Caco-2 (cell line): ENCODE measurements at regions not wholly inside any gene's neighbourhood (a gene's known extent, or its start where the extent isn't known, plus 50 kb on each side); places are given as distances from the start of the nearest gene placed in this dataset.
A peak's percentile ranks its signal among the peaks of the same experiment; 100 is the strongest.

Experiments used
- BruUV-seq: library from RNA; stranded (reverse); fragments of 400-500 nt; replicated peaks from 2 replicates; lab custom pipeline; 2021; lab: Mats Ljungman, UMichigan
- CTCF ChIA-PET: fragments of 300-600 bp; sonication (Branson Sonifier 250); formaldehyde crosslinking; loops from one replicate; lab custom pipeline; 2022; ENCODE audit warnings: antibody characterized with exemption; lab: Charles Lee
- POLR2A ChIA-PET: fragments of 300-600 bp; sonication (Branson Sonifier 250); formaldehyde crosslinking; loops from one replicate; lab custom pipeline; 2022; ENCODE audit warnings: antibody characterized with exemption; lab: Charles Lee
- DNase-seq, 2 experiments: peaks; one replicate each; pipeline versions ENCODE4 v3.0.0 to v3.0.0-alpha.2; 2020 to 2022
- H3K27me3 ChIP-seq: replicated peaks from 2 replicates; pipeline ENCODE4 v1.6.0; 2011; ENCODE audit warnings: low read length; ENCODE audit not compliant: control insufficient read depth, insufficient read depth
- H3K36me3 ChIP-seq: 2 replicates; pipeline ENCODE4 v1.5.1; 2011; ENCODE audit warnings: low read length; ENCODE audit not compliant: control insufficient read depth, insufficient read depth
- H3K4me1 ChIP-seq: fragments of 250-450 bp; sonication (Bioruptor Pico); 2 replicates; pipeline ENCODE4 v1.5.1; 2020; ENCODE audit warnings: mild to moderate bottlenecking
- H3K4me3 ChIP-seq: 2 replicates; pipeline ENCODE4 v1.5.1; 2011; ENCODE audit warnings: low read depth, mild to moderate bottlenecking, control low read depth, low read length
- H3K9me3 ChIP-seq: fragments of 250-450 bp; sonication (Bioruptor Pico); 2 replicates; pipeline ENCODE4 v1.5.1; 2020; ENCODE audit warnings: mild to moderate bottlenecking, moderate library complexity
- H3K27ac Mint-ChIP-seq: one replicate; pipeline ENCODE4 v1.8.0; 2022; ENCODE audit warnings: mixed read lengths; ENCODE audit not compliant: unreplicated experiment
- H3K27me3 Mint-ChIP-seq: one replicate; pipeline ENCODE4 v1.8.0; 2022; ENCODE audit warnings: mixed read lengths; ENCODE audit not compliant: insufficient read depth, unreplicated experiment
- H3K36me3 Mint-ChIP-seq: one replicate; pipeline ENCODE4 v1.8.0; 2022; ENCODE audit warnings: mild to moderate bottlenecking, mixed read lengths; ENCODE audit not compliant: insufficient read depth, unreplicated experiment
- H3K4me1 Mint-ChIP-seq: one replicate; pipeline ENCODE4 v1.8.0; 2022; ENCODE audit warnings: low read depth, mixed read lengths; ENCODE audit not compliant: unreplicated experiment
- H3K4me3 Mint-ChIP-seq: one replicate; pipeline ENCODE4 v1.8.0; 2022; ENCODE audit warnings: mild to moderate bottlenecking, moderate library complexity, mixed read lengths; ENCODE audit not compliant: unreplicated experiment
- H3K9me3 Mint-ChIP-seq: one replicate; pipeline ENCODE4 v1.8.0; 2022; ENCODE audit warnings: mixed read lengths; ENCODE audit not compliant: unreplicated experiment
- intact Hi-C: fragments of 100-400 bp; cut with micrococcal nuclease; formaldehyde crosslinking; loops from one replicate; pipeline ENCODE4 v1.10.0; 2022; ENCODE audit not compliant: unreplicated experiment
- TF ChIP-seq, protein P1 (sequence below), 2 experiments: fragments of 200-600 bp in 1 of 2; IDR thresholded peaks; 1 replicate in 1 of 2; 2 replicates in 1 of 2; pipeline versions ENCODE4 v1.5.1 to v1.8.0; 2011 to 2022; ENCODE audit warnings: antibody characterized with exemption in 1 of 2, control low read depth in 1 of 2, inconsistent platforms in 1 of 2, low read depth in 1 of 2, low read length in 1 of 2, mild to moderate bottlenecking in 1 of 2, moderate library complexity in 1 of 2; ENCODE audit not compliant: insufficient read depth in 1 of 2, severe bottlenecking in 1 of 2, unreplicated experiment in 1 of 2

- Mint-ChIP-seq H3K27me3 (no peaks in the 10 kb centered on the region), H3K36me3 (no peaks in the 10 kb centered on the region), H3K27ac (peak overlapping the region; percentile 3), H3K9me3 (peaks cover 9% of the 10 kb centered on the region), H3K4me1 (peaks cover 24% of the 10 kb centered on the region), H3K4me3 (peak overlapping the region; percentile 10)
- peak; percentile 6 to 32 for DNase-seq
- no peaks in the 10 kb centered on the region for H3K27me3 ChIP-seq
- no peaks in the 10 kb centered on the region for H3K9me3 ChIP-seq
- no TSS peak for BruUV-seq
- POLR2A ChIA-PET = no interaction called here
- H3K4me3 ChIP-seq = no peak overlapping the region
- peaks cover 27% of the 10 kb centered on the region for H3K4me1 ChIP-seq
- TF ChIP-seq, protein P1, sequence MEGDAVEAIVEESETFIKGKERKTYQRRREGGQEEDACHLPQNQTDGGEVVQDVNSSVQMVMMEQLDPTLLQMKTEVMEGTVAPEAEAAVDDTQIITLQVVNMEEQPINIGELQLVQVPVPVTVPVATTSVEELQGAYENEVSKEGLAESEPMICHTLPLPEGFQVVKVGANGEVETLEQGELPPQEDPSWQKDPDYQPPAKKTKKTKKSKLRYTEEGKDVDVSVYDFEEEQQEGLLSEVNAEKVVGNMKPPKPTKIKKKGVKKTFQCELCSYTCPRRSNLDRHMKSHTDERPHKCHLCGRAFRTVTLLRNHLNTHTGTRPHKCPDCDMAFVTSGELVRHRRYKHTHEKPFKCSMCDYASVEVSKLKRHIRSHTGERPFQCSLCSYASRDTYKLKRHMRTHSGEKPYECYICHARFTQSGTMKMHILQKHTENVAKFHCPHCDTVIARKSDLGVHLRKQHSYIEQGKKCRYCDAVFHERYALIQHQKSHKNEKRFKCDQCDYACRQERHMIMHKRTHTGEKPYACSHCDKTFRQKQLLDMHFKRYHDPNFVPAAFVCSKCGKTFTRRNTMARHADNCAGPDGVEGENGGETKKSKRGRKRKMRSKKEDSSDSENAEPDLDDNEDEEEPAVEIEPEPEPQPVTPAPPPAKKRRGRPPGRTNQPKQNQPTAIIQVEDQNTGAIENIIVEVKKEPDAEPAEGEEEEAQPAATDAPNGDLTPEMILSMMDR (IDR thresholded peaks at IDR 0.05; ENCODE audit: insufficient read depth in 1 of 2, low read depth in 1 of 2, low read length in 1 of 2, severe bottlenecking in 1 of 2, unreplicated experiment in 1 of 2) = no peak
- CTCF ChIA-PET = no interaction called here
- intact Hi-C loops = no loop called here
- no peaks in the 10 kb centered on the region for H3K36me3 ChIP-seq
Measured at GRCh38 chr18:57210716-57211411, 64.0 kb downstream of the BOD1L2 start.

DNA sequence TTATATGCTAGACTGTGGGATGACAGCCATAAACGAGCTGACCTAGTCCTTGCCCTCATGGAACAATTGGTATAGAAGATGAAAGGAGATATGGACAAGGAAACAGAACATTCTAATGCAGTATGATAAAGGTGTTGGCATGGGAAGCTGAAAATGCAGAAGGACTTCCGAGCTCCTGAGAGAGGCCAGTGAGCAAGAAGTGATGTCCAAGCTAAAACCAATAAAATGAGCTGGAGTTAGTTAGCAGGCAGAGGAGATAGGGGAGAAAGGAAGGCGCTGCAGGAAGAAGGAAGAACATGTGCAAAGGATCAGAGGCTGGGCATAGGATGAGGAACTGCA lies 64.5 kb downstream of the BOD1L2 start:
- no peak for DNase-seq
- Mint-ChIP-seq H3K27ac (peak overlapping the region; percentile 3), H3K4me3 (no peak overlapping the region), H3K4me1 (peaks cover 24% of the 10 kb centered on the region), H3K36me3 (no peaks in the 10 kb centered on the region), H3K27me3 (no peaks in the 10 kb centered on the region), H3K9me3 (peaks cover 9% of the 10 kb centered on the region)
- TF ChIP-seq, protein P1 (IDR thresholded peaks at IDR 0.05; ENCODE audit: insufficient read depth in 1 of 2, low read depth in 1 of 2, low read length in 1 of 2, severe bottlenecking in 1 of 2, unreplicated experiment in 1 of 2) = no peak
- no peaks in the 10 kb centered on the region for H3K27me3 ChIP-seq
- CTCF ChIA-PET = no interaction called here
- no TSS peak for BruUV-seq
- H3K4me1 ChIP-seq = peaks cover 27% of the 10 kb centered on the region
- intact Hi-C loops = no loop called here
- H3K36me3 ChIP-seq = no peaks in the 10 kb centered on the region
- H3K4me3 ChIP-seq = no peak overlapping the region
- POLR2A ChIA-PET = no interaction called here
- H3K9me3 ChIP-seq = no peaks in the 10 kb centered on the region

- TF ChIP-seq, protein P1 (IDR thresholded peaks at IDR 0.05; ENCODE audit: insufficient read depth in 1 of 2, low read depth in 1 of 2, low read length in 1 of 2, severe bottlenecking in 1 of 2, unreplicated experiment in 1 of 2) = no peak
- H3K4me3 Mint-ChIP-seq = no peak overlapping the region
- Histone ChIP-seq H3K27me3 (no peaks in the 10 kb centered on the region), H3K9me3 (no peaks in the 10 kb centered on the region), H3K36me3 (no peaks in the 10 kb centered on the region), H3K4me1 (peaks cover 27% of the 10 kb centered on the region), H3K4me3 (no peak overlapping the region)
- CTCF ChIA-PET = no interaction called here
- H3K4me1 Mint-ChIP-seq = peaks cover 24% of the 10 kb centered on the region
- POLR2A ChIA-PET = no interaction called here
- H3K27me3 Mint-ChIP-seq = no peaks in the 10 kb centered on the region
- no peak for DNase-seq
- peak overlapping the region; percentile 3 for H3K27ac Mint-ChIP-seq
- BruUV-seq = no TSS peak
- no peaks in the 10 kb centered on the region for H3K36me3 Mint-ChIP-seq
- intact Hi-C loops = no loop called here
- peaks cover 9% of the 10 kb centered on the region for H3K9me3 Mint-ChIP-seq
Measured at GRCh38 chr18:57211776-57212175, 64.9 kb downstream of the BOD1L2 start.
